Kidney (tissue), 13 donors: ENCODE measurements at regions not wholly inside any gene's neighbourhood (a gene's known extent, or its start where the extent isn't known, plus 50 kb on each side); places are given as distances from the start of the nearest gene placed in this dataset.

Experiments
- DNase-seq, 5 donors: peaks; one replicate each; pipeline ENCODE4 v3.0.0-alpha.2; 2013 to 2020
- FAIRE-seq: peaks from 2 replicates; lab custom pipeline; 2012; peaks lifted over from hg19 to GRCh38; lab: Jason Lieb, UNC
- H3K27ac ChIP-seq, 2 donors: one replicate each; pipeline ENCODE4 v1.7.0; 2013; ENCODE audit warnings: low read depth in 2 of 2, low read length in 2 of 2, inconsistent platforms in 1 of 2
- H3K27me3 ChIP-seq: one replicate; pipeline ENCODE4 v1.7.1; 2013; ENCODE audit warnings: low read length, inconsistent platforms; ENCODE audit not compliant: control insufficient read depth, insufficient read depth
- H3K36me3 ChIP-seq, 3 donors: one replicate each; pipeline versions ENCODE4 v1.7.0 to v1.7.1; 2013; ENCODE audit warnings: low read length in 3 of 3, control low read depth in 1 of 3, inconsistent platforms in 1 of 3; ENCODE audit not compliant: insufficient read depth in 3 of 3, control insufficient read depth in 2 of 3
- H3K4me1 ChIP-seq, 3 donors: one replicate each; pipeline versions ENCODE4 v1.7.0 to v1.7.1; 2013; ENCODE audit warnings: low read length in 3 of 3, inconsistent platforms in 1 of 3, low read depth in 1 of 3; ENCODE audit not compliant: control insufficient read depth in 2 of 3, insufficient read depth in 2 of 3
- H3K4me3 ChIP-seq, 3 donors: one replicate each; pipeline versions ENCODE4 v1.7.0 to v1.8.1; 2013; ENCODE audit warnings: low read length in 3 of 3, control low read depth in 1 of 3, inconsistent platforms in 1 of 3
- H3K9ac ChIP-seq, 3 donors: one replicate each; pipeline versions ENCODE4 v1.7.0 to v1.7.1; 2013; ENCODE audit warnings: low read length in 3 of 3, control low read depth in 1 of 3, inconsistent platforms in 1 of 3
- H3K9me3 ChIP-seq, 3 donors: one replicate each; pipeline versions ENCODE4 v1.7.0 to v1.7.1; 2013; ENCODE audit warnings: low read length in 3 of 3, control low read depth in 1 of 3, inconsistent platforms in 1 of 3; ENCODE audit not compliant: control insufficient read depth in 2 of 3, insufficient read depth in 1 of 3
- intact Hi-C: fragments of 100-400 bp; cut with DNase I; formaldehyde crosslinking; loops from one replicate; pipeline ENCODE4 v1.11.1; 2022
- TF ChIP-seq, protein P1 (sequence below): IDR thresholded peaks from 3 replicates; pipeline ENCODE4 v1.5.1; 2012; ENCODE audit warnings: mild to moderate bottlenecking, moderate library complexity, borderline replicate concordance; ENCODE audit not compliant: insufficient read depth; ENCODE audit errors: extremely low read depth
- donor health status: control.
- donor health status: control.
- donor health status: control.
- donor health status: control.
- donor health status: control.
- donor health status: DM: yes; HTN: yes; CAD: no.
- donor health status: Normal renal cell carcinoma (clear cell type).

GRCh38 chr7:112596981-112597380 is 116.2 kb downstream of the LSMEM1 start:
- no peaks in the 10 kb centered on the region for H3K4me1 ChIP-seq
- no peaks in the 10 kb centered on the region for H3K36me3 ChIP-seq
- intact Hi-C loops = no loop called here
- no peak overlapping the region for H3K9ac ChIP-seq
- H3K4me3 ChIP-seq = no peak overlapping the region
- no peaks in the 10 kb centered on the region for H3K27me3 ChIP-seq
- H3K9me3 ChIP-seq = no peaks in the 10 kb centered on the region
- TF ChIP-seq, protein P1, sequence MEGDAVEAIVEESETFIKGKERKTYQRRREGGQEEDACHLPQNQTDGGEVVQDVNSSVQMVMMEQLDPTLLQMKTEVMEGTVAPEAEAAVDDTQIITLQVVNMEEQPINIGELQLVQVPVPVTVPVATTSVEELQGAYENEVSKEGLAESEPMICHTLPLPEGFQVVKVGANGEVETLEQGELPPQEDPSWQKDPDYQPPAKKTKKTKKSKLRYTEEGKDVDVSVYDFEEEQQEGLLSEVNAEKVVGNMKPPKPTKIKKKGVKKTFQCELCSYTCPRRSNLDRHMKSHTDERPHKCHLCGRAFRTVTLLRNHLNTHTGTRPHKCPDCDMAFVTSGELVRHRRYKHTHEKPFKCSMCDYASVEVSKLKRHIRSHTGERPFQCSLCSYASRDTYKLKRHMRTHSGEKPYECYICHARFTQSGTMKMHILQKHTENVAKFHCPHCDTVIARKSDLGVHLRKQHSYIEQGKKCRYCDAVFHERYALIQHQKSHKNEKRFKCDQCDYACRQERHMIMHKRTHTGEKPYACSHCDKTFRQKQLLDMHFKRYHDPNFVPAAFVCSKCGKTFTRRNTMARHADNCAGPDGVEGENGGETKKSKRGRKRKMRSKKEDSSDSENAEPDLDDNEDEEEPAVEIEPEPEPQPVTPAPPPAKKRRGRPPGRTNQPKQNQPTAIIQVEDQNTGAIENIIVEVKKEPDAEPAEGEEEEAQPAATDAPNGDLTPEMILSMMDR = no peak
- no peak for DNase-seq
- H3K27ac ChIP-seq = no peak overlapping the region
- FAIRE-seq = no peak

DNA sequence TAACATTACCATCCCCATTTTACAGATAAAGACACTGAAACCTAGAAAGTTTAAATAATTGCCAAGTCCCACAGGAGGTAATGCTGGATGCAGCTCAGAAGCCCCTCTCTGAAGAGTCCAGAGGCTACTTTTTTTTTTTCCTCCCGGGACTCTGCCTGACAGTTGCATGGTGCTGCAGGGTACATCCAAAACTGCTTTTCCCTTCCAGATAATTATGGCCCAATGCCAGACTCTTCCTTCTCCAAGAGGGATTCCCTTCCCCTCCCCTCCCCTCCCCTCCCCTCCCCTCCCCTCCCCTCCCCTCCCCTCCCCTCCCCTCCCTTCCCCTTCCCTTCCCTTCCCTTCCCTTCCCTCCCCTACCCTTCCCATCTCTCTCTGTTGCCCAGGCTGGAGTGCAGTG is 122.9 kb downstream of the LSMEM1 start:
- H3K4me1 ChIP-seq = no peaks in the 10 kb centered on the region
- TF ChIP-seq, protein P1 = no peak
- no peak overlapping the region for H3K27ac ChIP-seq
- DNase-seq = no peak
- no peak for FAIRE-seq
- no peaks in the 10 kb centered on the region for H3K36me3 ChIP-seq
- H3K27me3 ChIP-seq = no peaks in the 10 kb centered on the region
- H3K9ac ChIP-seq = no peak overlapping the region
- no peaks in the 10 kb centered on the region for H3K9me3 ChIP-seq
- H3K4me3 ChIP-seq = no peak overlapping the region
- intact Hi-C loops = no loop called here

DNA sequence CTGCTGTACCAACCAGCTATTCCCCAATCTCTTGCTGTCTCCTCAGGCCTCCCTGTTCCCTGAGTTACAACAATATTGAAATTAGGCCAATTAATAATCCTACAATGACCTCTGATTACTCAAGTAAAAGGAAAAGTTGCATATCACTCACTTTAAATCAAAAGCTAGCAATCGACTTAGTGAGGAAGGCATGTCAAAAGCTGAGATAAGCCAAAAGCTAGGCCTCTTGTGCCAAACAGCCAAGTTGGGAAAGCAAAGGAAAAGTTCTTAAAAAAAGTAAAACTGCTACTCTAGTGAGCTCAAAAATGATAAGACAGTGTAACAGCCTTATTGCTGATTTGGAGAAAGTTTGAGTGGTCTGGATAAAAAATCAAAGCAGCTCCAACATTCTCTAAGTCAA is 129.8 kb downstream of the LSMEM1 start:
- no peaks in the 10 kb centered on the region for H3K9me3 ChIP-seq
- TF ChIP-seq, protein P1 = no peak

GRCh38 chr7:112615701-112616100 is 134.9 kb downstream of the LSMEM1 start:
- TF ChIP-seq, protein P1 = no peak
- Histone ChIP-seq H3K4me3 (no peak overlapping the region), H3K36me3 (no peaks in the 10 kb centered on the region), H3K27ac (no peak overlapping the region), H3K27me3 (no peaks in the 10 kb centered on the region), H3K4me1 (no peaks in the 10 kb centered on the region), H3K9me3 (no peaks in the 10 kb centered on the region), H3K9ac (no peak overlapping the region)
- no peak for FAIRE-seq
- intact Hi-C loops = no loop called here
- no peak for DNase-seq

More for the DNA sequence above, 129.8 kb downstream of the LSMEM1 start:
- no peak overlapping the region for H3K9ac ChIP-seq
- H3K36me3 ChIP-seq = no peaks in the 10 kb centered on the region
- no peak overlapping the region for H3K27ac ChIP-seq
- FAIRE-seq (no peak), DNase-seq (no peak)
- no peaks in the 10 kb centered on the region for H3K4me1 ChIP-seq
- no peaks in the 10 kb centered on the region for H3K27me3 ChIP-seq
- intact Hi-C loops = no loop called here
- no peak overlapping the region for H3K4me3 ChIP-seq
